ENCODE measurements at regions not wholly inside any gene's neighbourhood (a gene's known extent, or its start where the extent isn't known, plus 50 kb on each side); places are given as distances from the start of the nearest gene placed in this dataset.

GRCh38 chr7:106482091-106482490, 178.9 kb downstream of the CCDC71L start:
- DNase-seq (ENCODE audit: low read depth): no peak

- DNase-seq (ENCODE audit: low read depth): no peak
Observed at GRCh38 chr7:106480616-106481031, 180.3 kb downstream of the CCDC71L start.

DNA sequence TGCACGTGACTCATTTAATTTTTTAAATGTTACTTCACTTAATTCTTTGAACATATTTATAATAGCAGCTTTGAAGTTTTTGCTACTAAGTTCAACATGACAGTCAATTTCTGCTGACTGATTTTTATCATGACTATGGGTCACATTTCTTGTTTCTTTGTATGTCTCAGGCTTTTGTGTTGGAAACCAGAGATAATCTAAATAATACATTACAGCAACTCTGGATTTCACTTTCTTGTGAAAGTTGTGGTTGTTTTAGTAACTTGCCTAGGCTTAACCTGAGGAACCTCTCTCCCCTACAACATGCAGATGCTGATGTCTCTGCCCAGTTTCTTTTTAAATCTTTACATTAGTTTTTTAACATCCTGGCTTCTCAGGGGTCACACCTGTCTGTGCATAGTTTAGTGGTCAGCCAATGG, 180.8 kb downstream of the CCDC71L start:
- DNase-seq (ENCODE audit: low read depth): no peak

DNA sequence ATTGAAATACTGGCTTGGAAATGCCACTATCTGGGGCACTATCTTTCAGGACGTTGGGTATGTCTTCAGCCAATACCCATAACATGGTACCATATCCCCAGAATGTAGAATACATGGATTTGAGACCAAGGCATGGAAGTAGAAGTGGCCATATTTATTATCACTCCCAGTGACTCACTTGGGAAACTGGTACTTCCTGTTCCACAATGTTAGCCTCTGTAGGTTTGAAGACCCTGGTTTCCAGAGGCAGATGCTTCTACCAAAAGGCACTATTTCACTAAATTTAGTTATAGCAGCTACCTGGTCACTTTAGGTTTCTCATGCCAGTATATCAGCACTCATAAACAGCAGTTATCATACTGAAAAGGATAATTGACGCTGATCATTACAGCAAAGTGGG, 184.2 kb downstream of the CCDC71L start:
- peak; percentile 7 for DNase-seq (ENCODE audit: low read depth)

DNA sequence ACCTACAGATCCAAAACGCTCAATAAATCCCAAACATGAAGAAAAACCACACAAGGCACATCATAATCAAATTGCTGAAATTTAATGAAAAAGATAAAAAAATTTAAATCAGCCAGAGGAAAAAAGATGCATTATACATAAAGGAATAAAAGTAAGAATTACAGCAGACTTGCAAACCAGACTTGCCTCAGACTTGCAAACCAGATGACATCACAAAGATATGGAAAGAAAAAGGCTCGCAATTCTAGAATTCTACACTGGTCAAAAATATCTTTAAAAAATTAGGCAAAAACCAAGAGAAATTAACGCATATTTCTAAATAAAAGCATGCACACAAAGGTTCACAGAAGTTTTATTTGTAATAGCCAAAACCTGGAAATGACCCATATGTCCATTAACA, 188.0 kb upstream of the NAMPT start:
- DNase-seq (ENCODE audit: low read depth): no peak

DNA sequence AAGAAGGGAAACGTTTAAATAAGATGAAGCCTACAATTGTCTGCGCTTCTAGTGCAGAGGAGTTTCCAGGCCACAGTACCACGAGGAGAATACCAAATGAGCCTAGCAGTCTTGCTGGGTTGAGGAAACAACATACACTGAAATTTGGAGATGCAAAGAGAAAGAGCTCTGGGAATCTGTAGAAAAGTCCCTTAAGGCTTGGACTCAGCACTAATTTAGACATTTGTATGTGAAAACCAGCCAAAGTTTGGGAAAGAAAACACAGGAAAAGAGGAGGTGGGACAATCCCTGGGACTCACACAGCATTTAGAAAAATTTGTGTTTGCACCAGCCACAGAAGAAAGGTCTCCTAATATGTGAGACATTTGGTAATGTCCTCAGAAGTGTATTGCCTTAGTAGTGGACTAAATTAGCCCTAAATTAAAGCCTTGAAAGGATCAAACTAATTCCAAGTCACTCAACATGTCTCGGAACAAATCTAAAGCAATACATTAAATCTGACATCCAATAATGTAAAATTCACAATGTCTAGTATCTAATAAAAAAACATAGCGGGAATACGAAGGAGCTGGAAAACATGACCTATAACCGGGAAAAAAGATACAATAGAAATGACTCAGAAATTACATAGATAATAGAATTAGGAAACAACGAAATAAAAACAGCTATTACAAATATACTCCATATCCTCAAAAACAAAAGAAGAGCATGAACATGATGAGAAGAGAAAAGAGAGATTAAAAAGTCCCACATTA, 187.1 kb upstream of the NAMPT start:
- DNase-seq (ENCODE audit: low read depth): no peak

DNA sequence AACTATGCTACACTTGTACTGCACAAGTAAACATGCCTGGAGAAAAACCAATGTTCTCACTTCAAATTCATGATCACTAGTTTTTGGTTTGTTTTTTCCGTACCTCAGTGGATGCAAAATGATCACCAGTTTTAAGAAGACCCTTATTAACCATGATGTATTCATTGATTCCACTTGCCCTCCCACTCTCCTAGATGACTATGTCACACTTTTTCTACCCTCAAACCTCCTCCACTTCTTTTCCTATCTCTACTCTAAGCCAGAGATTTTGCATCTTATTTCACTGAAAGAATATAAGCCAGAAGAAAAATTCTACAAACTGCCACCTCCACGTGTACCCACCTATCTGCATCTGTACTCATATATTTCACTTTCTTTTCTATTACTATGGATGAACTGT, 186.2 kb upstream of the NAMPT start:
- no peak for DNase-seq (ENCODE audit: low read depth)

DNA sequence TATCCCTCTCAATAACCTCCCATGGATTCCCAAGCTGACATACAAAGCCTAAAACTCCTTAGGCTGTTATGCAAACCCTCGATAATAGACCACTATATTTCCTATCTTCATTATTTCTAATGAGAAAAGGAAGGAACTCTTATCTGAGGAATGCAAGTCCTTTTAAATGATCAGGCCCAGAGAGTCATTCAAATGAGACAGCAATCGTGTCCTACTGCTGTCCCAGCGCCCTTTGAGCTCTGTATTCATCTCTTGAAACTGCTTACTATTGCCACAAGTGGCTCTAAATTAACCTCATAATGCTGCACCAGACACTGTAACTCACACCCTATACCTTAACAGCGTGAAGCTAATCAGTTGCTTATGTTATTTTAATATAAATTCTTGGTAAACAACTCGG, 182.1 kb upstream of the NAMPT start:
- DNase-seq (ENCODE audit: low read depth): no peak

DNA sequence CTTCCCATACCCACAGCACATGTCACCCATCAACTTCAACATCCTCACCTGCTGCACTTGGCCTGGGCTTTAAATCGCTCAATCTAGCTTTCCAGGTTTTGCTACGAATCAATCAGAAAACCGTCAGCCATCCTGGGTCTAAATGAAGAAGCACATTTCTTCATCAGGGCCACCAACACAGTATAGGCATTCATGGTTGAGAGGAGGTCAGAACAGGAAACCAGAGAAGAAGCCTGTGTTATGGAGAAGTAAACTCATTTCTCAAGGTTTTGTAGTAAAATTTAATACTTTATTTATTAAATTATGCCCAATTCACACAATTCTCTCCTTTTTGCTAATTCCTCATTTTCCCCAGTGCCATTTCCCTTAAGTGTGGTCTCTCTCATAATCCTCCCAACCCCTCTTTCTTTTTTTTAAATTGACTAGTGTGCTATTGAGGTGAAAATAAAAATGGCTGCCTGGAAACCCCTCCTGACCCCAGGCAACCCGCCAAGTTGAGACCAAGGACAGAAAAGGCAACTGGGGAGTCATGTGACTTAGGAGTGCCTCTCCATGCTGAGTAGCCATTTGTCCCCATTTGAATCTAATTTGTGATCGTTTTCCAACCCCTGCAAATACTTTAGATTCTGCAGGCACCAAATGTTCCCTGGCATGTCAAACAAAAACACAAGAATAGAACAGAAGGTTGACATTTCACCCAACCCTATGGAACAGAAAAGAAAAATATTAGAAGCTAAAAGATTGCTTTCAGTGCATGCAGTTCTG, 181.1 kb upstream of the NAMPT start:
- no peak for DNase-seq (ENCODE audit: low read depth)

DNA sequence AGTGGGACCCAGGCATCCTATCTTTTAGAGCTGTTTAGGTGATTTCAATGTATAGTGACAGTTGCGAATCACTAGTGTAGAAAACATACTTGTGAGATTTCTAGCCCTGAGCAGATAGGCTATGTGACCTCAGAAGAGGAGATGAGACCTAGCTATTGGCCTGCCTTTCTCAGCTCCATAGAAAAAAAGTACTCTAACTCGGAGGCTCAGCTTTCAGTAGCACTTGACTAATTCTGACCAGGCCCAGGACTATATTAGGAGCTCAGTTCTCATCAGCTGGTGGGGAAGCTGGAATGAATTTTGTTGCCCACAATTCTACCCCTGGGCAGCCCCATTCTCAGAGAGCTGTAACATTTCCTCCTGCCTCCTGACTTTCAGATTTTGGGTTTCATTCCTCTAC, 179.9 kb upstream of the NAMPT start:
- no peak for DNase-seq (ENCODE audit: low read depth)

GRCh38 chr7:106463851-106464611, 179.2 kb upstream of the NAMPT start:
- DNase-seq (ENCODE audit: low read depth): no peak

GRCh38 chr7:106462914-106463482, 178.2 kb upstream of the NAMPT start:
- no peak for DNase-seq (ENCODE audit: low read depth)

GRCh38 chr7:106462365-106462859, 177.6 kb upstream of the NAMPT start:
- DNase-seq (ENCODE audit: low read depth): peak; percentile 56

- DNase-seq (ENCODE audit: low read depth): peak; percentile 29
Observed at GRCh38 chr7:106460792-106461254, 176.0 kb upstream of the NAMPT start.

DNA sequence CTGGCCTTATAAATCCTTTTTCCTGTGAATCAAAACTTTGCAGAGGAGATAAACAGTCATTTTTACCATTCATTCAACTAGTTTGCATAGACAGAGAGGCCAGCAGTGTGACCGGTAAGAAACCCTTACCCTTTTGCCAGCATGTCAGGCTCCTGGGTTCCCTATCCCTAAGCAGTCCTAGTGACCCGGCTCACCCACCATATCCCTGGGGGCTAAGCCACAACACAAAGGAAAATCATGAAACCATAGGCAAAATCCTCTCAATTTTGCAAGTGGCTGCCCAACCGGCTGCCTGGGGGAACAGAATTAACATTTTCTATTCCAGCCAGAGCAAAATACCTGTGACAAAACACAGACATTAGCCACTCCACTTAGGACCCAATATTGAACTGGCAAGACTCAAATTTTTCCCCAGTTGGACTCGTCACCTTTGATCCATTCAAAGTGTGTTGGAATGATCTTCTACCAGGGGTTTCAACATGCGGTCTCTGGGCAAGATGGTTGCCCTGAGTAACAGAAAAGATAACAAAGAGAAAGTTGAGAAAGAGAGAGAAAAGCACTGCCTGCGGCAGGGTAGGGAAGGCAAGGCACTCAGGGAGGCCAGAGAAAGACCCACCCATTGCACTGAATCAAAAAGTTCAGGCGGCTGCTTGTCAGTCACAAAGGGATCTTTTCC, 174.8 kb upstream of the NAMPT start:
- DNase-seq (ENCODE audit: low read depth): no peak

- DNase-seq (ENCODE audit: low read depth): no peak
Observed at GRCh38 chr7:106457678-106458077, 172.9 kb upstream of the NAMPT start.

DNA sequence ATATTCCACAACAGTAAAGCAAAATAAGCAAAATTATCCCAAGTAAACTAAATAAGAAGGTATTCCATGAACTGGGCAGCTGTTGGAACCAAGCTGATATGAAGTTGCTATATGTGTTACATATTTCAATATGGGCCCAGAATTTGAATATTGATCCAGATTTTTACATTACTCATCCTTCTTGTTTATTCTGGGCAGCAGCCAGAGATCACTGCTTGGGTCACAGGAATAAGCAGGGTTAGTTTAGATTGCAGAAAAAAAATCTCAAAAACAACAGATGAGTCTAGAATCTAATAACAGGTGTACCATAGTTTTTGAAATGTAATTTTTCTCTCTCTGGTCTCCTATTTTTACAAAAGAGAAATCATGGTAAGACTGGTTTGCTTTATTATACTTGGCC, 171.5 kb upstream of the NAMPT start:
- no peak for DNase-seq (ENCODE audit: low read depth)

- DNase-seq (ENCODE audit: low read depth): no peak
Observed at GRCh38 chr7:106452031-106452851, 167.5 kb upstream of the NAMPT start.

- DNase-seq (ENCODE audit: low read depth): no peak
Observed at GRCh38 chr7:106451171-106451570, 166.4 kb upstream of the NAMPT start.

DNA sequence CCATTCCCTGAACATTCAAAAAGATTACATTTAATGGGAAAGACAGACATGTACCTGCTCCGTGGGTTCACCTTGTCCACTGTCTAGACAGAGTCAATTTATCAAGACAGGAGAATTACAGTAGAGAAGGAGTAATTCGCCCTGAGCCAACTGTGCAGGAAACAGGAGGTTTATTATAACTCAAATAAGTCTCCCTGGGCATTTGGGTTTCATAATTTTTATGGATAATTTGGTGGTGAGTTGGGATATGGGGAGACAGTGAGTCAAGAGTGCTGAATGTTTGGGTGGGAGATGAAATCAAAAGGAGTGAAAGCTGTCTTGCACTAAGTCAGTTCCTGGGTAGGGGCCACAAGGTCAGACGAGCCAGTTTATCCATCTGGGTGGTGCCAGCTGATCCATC, 165.9 kb upstream of the NAMPT start:
- peak; percentile 1 for DNase-seq (ENCODE audit: low read depth)

Measured in EH (cell line).